Neural cell (in vitro differentiated cells): ENCODE measurements at regions not wholly inside any gene's neighbourhood (a gene's known extent, or its start where the extent isn't known, plus 50 kb on each side); places are given as distances from the start of the nearest gene placed in this dataset.
A peak's percentile ranks its signal among the peaks of the same experiment; 100 is the strongest.

Experiments used
- H2AFZ ChIP-seq: fragments of 200-600, 300-800 bp; sonication (generic), shearing (Covaris generic); 2 replicates; pipeline ENCODE4 v1.6.0; 2014; ENCODE audit warnings: low read depth, mild to moderate bottlenecking, antibody characterized with exemption, low read length, moderate library complexity
- H3F3A ChIP-seq: fragments of 200-600 bp; shearing (Covaris generic); 2 replicates; pipeline ENCODE4 v1.6.1; 2016; ENCODE audit warnings: mild to moderate bottlenecking, moderate library complexity, mixed read lengths, antibody characterized with exemption, low read length; ENCODE audit not compliant: insufficient read depth, poor library complexity, severe bottlenecking
- H3K27ac ChIP-seq: fragments of 200-600, 300-800 bp; sonication (generic), shearing (Covaris generic); 2 replicates; pipeline ENCODE4 v1.5.1; 2014; ENCODE audit warnings: mild to moderate bottlenecking, low read length, moderate library complexity
- H3K27me3 ChIP-seq: fragments of 300-800, 200-600 bp; sonication (generic), shearing (Covaris generic); 2 replicates; pipeline ENCODE4 v1.6.0; 2014; ENCODE audit warnings: mild to moderate bottlenecking, low read depth, low read length, moderate library complexity; ENCODE audit not compliant: insufficient read depth
- H3K36me3 ChIP-seq: fragments of 300-800, 200-600 bp; sonication (generic), shearing (Covaris generic); 2 replicates; pipeline ENCODE4 v1.5.1; 2014; ENCODE audit warnings: mild to moderate bottlenecking, antibody characterized with exemption, low read length, moderate library complexity; ENCODE audit not compliant: insufficient read depth
- H3K4me2 ChIP-seq: fragments of 300-800, 200-600 bp; sonication (generic), shearing (Covaris generic); 2 replicates; pipeline ENCODE4 v1.6.0; 2014; ENCODE audit warnings: mild to moderate bottlenecking, low read length
- H3K4me3 ChIP-seq: fragments of 300-800, 200-600 bp; sonication (generic), shearing (Covaris generic); 2 replicates; pipeline ENCODE4 v1.5.1; 2014; ENCODE audit warnings: mild to moderate bottlenecking, low read length, moderate library complexity
- H3K79me2 ChIP-seq: fragments of 200-600 bp; shearing (Covaris generic); replicated peaks from 2 replicates; pipeline ENCODE4 v1.6.0; 2014; ENCODE audit warnings: mild to moderate bottlenecking, low read length, moderate library complexity; ENCODE audit not compliant: insufficient read depth
- H3K9ac ChIP-seq: fragments of 300-800, 200-600 bp; sonication (generic), shearing (Covaris generic); 2 replicates; pipeline ENCODE4 v1.6.1; 2016; ENCODE audit warnings: mild to moderate bottlenecking, low read length, mixed read lengths
- H3K9me2 ChIP-seq: fragments of 200-600 bp; shearing (Covaris generic); 2 replicates; pipeline ENCODE4 v1.6.1; 2016; ENCODE audit warnings: mild to moderate bottlenecking, low read length, mixed read lengths; ENCODE audit not compliant: insufficient read depth
- H3K9me3 ChIP-seq: fragments of 200-600, 300-800 bp; sonication (generic), shearing (Covaris generic); 2 replicates; pipeline ENCODE4 v1.6.1; 2016; ENCODE audit warnings: mild to moderate bottlenecking, mixed run types, low read length, moderate library complexity, mixed read lengths
- H4K20me1 ChIP-seq: fragments of 200-600 bp; shearing (Covaris generic); 2 replicates; pipeline ENCODE4 v1.6.1; 2016; ENCODE audit warnings: mild to moderate bottlenecking, mixed run types; ENCODE audit not compliant: insufficient read depth
- EP300 ChIP-seq: fragments of 450-650 bp; conservative IDR thresholded peaks from 2 replicates; pipeline ENCODE4 v1.6.1; 2014; ENCODE audit warnings: antibody characterized with exemption, mild to moderate bottlenecking, moderate library complexity; ENCODE audit not compliant: poor library complexity, severe bottlenecking
- EZH2 ChIP-seq: fragments of 200-600, 300-800 bp; shearing (Covaris generic), sonication (generic); IDR thresholded peaks from 2 replicates; pipeline ENCODE4 v1.6.1; 2014; ENCODE audit warnings: antibody characterized with exemption, low read length, borderline replicate concordance, mild to moderate bottlenecking; ENCODE audit not compliant: insufficient read depth, poor library complexity, severe bottlenecking
- MXI1 ChIP-seq: fragments of 450-650 bp; conservative IDR thresholded peaks from 2 replicates; pipeline ENCODE4 v1.6.1; 2014; ENCODE audit warnings: antibody characterized with exemption, mild to moderate bottlenecking; ENCODE audit not compliant: poor library complexity, severe bottlenecking
- POLR2AphosphoS5 ChIP-seq: IDR thresholded peaks from 2 replicates; pipeline ENCODE4 v1.6.1; 2012
- RAD21 ChIP-seq: fragments of 450-650 bp; conservative IDR thresholded peaks from 2 replicates; pipeline ENCODE4 v1.6.1; 2014; ENCODE audit warnings: antibody characterized with exemption, mild to moderate bottlenecking, moderate library complexity
- SMC3 ChIP-seq: fragments of 450-650 bp; conservative IDR thresholded peaks from 2 replicates; pipeline ENCODE4 v1.6.1; 2014; ENCODE audit warnings: antibody characterized with exemption, mild to moderate bottlenecking, moderate library complexity; ENCODE audit not compliant: poor library complexity
- TAF1 ChIP-seq: IDR thresholded peaks from 2 replicates; pipeline ENCODE4 v1.6.1; 2012; ENCODE audit warnings: low read depth
- TF ChIP-seq, protein P1 (sequence below): fragments of 450-650 bp; IDR thresholded peaks from 2 replicates; pipeline ENCODE4 v1.5.1; 2014; ENCODE audit warnings: antibody characterized with exemption, mild to moderate bottlenecking, moderate library complexity; ENCODE audit not compliant: poor library complexity, severe bottlenecking
- TF ChIP-seq, protein P2 (sequence below): IDR thresholded peaks from 2 replicates; pipeline ENCODE4 v1.6.1; 2012; ENCODE audit warnings: borderline replicate concordance

DNA sequence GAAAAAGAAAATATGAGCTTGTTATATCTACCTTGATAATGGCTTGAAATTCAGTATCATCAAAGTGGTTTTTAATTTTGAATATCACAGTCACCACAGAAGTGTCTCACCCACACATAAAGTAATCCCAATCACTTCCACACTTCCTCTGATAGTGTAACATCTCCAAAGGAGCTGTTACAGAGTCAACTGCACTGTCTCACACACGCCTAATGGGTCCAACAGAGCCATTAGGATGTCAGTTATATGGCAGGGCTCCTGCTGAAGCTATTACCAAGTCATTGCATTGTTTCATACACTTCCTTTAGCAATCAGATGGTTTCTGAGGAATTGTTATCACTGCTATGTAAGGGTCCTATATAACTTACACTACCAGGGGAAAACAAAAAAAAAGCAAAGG is 432.1 kb upstream of the TEX13C start:
- Histone ChIP-seq H3K4me3 (no peak overlapping the region), H3K36me3 (no peaks in the 10 kb centered on the region), H3F3A (no peaks in the 10 kb centered on the region), H3K27me3 (no peaks in the 10 kb centered on the region), H3K4me2 (no peak overlapping the region), H3K9me3 (no peaks in the 10 kb centered on the region), H2AFZ (no peak overlapping the region), H3K9ac (no peak overlapping the region), H3K79me2 (no peaks in the 10 kb centered on the region), H3K9me2 (no peaks in the 10 kb centered on the region), H3K27ac (peak overlapping the region; percentile 34), H4K20me1 (no peaks in the 10 kb centered on the region)
- TF ChIP-seq EP300 (peak; percentile 70), POLR2AphosphoS5 (peak; percentile 61), RAD21 (no peak)

DNA sequence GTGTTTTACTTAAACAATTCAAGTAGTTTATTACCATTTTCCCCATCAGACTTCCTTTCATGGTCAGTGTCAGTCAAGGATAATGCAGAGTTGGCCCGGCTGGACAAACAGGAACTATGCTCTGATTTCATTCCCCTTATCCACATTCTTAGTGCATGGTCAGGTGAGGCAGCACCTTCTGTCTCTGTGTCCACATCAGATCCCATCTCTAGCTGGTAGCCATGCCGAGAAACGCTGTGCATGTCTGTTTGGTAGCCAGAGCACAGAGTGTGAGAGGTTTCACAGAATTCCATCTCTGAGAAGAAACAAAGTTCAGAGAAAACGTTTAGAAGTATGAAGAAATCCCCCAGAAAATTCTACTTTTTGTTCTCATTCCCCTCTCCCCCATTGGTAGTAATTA is 423.7 kb upstream of the TEX13C start:
- Histone ChIP-seq H3K4me3 (no peak overlapping the region), H3K9me3 (no peaks in the 10 kb centered on the region), H2AFZ (no peak overlapping the region), H3K9me2 (no peaks in the 10 kb centered on the region), H3K27me3 (no peaks in the 10 kb centered on the region), H4K20me1 (no peaks in the 10 kb centered on the region), H3K79me2 (no peaks in the 10 kb centered on the region), H3K36me3 (no peaks in the 10 kb centered on the region), H3K9ac (no peak overlapping the region), H3K4me2 (no peak overlapping the region), H3K27ac (no peak overlapping the region), H3F3A (no peaks in the 10 kb centered on the region)
- TF ChIP-seq SMC3 (no peak), POLR2AphosphoS5 (no peak), EZH2 (no peak), EP300 (no peak), RAD21 (no peak), MXI1 (no peak), TAF1 (no peak)
- TF ChIP-seq, protein P1, sequence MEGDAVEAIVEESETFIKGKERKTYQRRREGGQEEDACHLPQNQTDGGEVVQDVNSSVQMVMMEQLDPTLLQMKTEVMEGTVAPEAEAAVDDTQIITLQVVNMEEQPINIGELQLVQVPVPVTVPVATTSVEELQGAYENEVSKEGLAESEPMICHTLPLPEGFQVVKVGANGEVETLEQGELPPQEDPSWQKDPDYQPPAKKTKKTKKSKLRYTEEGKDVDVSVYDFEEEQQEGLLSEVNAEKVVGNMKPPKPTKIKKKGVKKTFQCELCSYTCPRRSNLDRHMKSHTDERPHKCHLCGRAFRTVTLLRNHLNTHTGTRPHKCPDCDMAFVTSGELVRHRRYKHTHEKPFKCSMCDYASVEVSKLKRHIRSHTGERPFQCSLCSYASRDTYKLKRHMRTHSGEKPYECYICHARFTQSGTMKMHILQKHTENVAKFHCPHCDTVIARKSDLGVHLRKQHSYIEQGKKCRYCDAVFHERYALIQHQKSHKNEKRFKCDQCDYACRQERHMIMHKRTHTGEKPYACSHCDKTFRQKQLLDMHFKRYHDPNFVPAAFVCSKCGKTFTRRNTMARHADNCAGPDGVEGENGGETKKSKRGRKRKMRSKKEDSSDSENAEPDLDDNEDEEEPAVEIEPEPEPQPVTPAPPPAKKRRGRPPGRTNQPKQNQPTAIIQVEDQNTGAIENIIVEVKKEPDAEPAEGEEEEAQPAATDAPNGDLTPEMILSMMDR = no peak
- TF ChIP-seq, protein P2, sequence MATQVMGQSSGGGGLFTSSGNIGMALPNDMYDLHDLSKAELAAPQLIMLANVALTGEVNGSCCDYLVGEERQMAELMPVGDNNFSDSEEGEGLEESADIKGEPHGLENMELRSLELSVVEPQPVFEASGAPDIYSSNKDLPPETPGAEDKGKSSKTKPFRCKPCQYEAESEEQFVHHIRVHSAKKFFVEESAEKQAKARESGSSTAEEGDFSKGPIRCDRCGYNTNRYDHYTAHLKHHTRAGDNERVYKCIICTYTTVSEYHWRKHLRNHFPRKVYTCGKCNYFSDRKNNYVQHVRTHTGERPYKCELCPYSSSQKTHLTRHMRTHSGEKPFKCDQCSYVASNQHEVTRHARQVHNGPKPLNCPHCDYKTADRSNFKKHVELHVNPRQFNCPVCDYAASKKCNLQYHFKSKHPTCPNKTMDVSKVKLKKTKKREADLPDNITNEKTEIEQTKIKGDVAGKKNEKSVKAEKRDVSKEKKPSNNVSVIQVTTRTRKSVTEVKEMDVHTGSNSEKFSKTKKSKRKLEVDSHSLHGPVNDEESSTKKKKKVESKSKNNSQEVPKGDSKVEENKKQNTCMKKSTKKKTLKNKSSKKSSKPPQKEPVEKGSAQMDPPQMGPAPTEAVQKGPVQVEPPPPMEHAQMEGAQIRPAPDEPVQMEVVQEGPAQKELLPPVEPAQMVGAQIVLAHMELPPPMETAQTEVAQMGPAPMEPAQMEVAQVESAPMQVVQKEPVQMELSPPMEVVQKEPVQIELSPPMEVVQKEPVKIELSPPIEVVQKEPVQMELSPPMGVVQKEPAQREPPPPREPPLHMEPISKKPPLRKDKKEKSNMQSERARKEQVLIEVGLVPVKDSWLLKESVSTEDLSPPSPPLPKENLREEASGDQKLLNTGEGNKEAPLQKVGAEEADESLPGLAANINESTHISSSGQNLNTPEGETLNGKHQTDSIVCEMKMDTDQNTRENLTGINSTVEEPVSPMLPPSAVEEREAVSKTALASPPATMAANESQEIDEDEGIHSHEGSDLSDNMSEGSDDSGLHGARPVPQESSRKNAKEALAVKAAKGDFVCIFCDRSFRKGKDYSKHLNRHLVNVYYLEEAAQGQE = no peak

DNA sequence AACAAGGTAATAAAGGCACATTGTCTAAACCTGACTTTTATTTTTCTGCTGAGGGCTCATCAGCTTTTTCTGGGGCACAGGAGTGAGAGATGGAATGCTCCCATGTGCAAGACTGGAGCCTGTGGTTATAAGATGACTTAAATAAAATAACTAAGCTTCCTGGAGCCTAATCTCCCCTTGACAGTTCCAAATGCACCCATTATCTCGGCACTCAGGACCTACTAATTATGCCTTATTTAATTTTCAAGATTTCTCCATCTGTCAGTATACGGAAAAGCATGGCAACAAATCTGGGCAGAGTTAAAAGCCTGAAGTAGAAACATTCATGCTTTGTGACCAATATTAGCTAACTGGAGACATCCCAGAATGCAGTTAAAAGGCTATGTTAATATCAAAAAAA is 416.7 kb upstream of the TEX13C start:
- H2AFZ ChIP-seq = no peak overlapping the region
- no peak overlapping the region for H3K4me3 ChIP-seq
- no peaks in the 10 kb centered on the region for H3K9me3 ChIP-seq
- H3F3A ChIP-seq = no peaks in the 10 kb centered on the region
- H3K36me3 ChIP-seq = no peaks in the 10 kb centered on the region
- no peaks in the 10 kb centered on the region for H3K27me3 ChIP-seq
- H3K79me2 ChIP-seq = no peaks in the 10 kb centered on the region
- H4K20me1 ChIP-seq = no peaks in the 10 kb centered on the region
- H3K4me2 ChIP-seq = no peak overlapping the region
- no peak overlapping the region for H3K27ac ChIP-seq
- no peaks in the 10 kb centered on the region for H3K9me2 ChIP-seq
- H3K9ac ChIP-seq = no peak overlapping the region
- TF ChIP-seq SMC3 = no peak
- TF ChIP-seq EZH2 = no peak
- TF ChIP-seq, protein P1 = no peak
- no peak for TF ChIP-seq RAD21
- no peak for TF ChIP-seq MXI1
- TF ChIP-seq, protein P2 = no peak
- no peak for TF ChIP-seq POLR2AphosphoS5
- no peak for TF ChIP-seq EP300
- no peak for TF ChIP-seq TAF1
